Hematopoietic multipotent progenitor cell treated with erythropoietin and hydrocortisone succinate and interleukin-3 and kit ligand, for 4 days (in vitro differentiated cells): ENCODE measurements at regions not wholly inside any gene's neighbourhood (a gene's known extent, or its start where the extent isn't known, plus 50 kb on each side); places are given as distances from the start of the nearest gene placed in this dataset.
"Not testable (repeated sequence)": the region's sequence is repeated elsewhere in the genome, so short reads cannot be mapped to it uniquely, and the experiment has no call there.

Experiments used
- DNase-seq: peaks from one replicate; pipeline ENCODE4 v3.0.0-alpha.2; 2015

DNA sequence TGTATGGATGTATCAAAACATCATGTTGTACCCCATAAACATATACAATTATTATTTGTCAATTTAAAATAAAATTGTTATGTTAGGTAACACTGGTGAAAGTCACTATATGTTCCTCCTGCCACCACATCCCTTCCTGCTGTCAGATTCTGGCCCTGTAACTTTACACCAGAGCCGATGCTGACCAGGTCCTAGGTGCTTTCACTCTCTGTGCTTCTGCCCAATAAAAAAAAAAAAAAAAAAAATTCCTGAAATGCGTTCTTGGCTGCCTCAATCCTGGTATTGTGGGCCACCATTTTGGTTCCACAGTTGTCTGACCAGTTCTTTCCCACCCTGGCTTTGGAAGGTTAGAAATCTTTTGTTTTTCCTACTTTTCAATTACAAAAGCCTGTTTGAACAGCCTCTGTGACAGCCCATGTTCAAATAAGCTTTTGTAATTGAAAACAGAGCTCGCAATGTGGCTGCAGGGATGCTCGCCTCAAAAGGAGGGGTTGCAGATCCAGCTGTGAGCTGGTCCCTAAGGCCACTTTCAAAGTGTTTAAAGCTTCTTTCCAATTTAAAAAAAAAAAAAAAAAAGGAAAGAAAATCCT lies 831.0 kb upstream of the EEF2KMT start:
- DNase-seq = no peak

DNA sequence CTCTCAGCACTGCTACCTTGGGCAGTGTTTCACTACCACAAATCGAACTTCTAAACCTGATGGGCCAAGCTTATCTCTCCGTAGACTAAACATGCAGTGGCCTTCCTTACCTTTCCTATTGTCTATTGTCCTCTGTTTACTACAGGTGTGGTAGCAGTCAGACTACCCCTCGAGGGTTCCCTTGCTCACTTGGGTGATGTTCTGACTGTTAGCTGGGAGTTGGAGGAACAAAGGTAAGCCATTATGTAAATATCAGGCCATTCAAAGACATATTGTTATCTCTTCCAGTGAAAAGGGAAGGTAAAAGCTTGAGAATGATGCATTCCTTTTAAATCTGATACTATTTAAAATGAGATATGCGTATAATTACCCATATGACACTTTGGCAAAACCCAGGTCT lies 828.3 kb upstream of the EEF2KMT start:
- DNase-seq = no peak

DNA sequence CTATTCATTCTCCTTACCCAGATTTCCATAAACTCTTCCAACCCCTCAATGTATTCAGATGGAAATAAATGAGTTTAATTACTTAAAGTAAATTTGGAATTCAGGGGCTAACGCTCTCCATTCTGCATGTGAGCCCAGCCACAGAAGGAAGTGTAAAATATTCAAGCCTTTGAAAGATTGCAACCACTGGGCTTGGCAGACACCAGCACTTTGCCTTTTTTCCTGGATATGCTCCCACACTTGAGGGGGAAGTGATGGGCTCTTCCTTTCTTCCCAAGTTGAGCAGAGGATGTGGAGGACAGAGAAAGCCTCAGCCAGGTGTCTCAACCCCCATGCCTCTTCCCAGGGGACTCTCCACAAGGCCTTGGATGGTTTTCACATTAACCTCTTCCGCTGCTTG lies 825.1 kb upstream of the EEF2KMT start:
- DNase-seq = no peak

DNA sequence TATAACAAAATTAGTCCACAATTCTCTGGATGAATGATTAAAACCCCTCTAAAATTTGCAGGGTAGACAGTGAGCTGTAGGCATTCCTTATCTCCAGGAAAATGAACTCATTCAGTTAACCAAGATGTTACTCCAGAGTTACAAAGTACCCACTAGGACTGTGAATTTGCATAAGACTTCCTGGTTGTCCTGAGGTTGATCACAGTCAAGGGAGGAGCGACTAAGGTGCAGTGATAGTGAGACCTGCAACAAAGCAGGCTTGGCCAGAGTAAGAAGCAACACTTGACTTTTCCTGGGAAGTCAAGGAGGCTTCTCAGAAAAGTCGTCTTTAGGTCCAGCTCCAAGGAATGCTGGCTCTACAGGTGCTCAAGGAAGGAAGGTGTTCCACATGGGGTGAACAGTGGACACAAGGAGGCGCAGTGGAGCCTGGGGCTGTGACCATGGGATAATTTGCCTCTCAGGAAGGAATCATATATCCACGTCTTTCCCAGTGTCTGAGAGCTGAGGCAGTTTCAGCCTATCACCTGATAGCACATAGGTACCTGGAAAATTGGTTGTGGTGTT lies 821.1 kb upstream of the EEF2KMT start:
- no peak for DNase-seq

DNA sequence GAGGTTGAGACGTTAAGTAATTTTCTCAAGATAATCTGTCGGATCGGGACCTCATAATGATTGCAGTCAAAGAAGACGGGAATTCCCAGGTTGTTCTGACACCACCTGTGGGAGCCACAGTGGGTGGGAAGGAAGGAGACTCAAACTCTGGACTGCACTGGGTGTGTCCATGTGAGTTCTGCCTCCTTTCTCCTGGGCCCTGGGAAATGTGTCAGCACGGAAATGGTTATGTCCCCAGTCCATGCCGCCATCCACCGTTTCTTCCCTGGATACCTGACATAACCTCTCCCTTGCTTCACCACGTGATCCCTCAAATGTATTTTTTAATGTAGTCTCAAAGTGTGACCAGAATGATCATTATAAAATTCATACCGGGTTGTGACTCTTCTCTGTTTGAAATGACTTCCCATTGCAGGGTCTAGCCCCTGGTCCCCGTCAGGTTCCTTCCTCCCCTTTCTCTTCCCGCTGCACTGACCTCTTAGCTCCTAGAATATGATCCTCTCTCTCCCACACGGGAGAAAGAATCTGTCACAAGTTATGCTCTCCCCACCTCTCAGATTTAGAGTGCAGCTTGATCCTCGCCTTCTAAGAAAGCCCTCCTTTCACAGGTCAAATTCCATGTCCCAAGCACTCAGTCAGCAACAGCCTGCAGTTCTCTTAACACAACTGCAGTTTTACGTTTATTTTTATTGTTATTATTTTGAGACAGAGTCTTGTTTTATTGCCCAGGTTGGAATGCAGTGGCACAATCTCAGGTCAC lies 820.0 kb upstream of the EEF2KMT start:
- DNase-seq = no peak

DNA sequence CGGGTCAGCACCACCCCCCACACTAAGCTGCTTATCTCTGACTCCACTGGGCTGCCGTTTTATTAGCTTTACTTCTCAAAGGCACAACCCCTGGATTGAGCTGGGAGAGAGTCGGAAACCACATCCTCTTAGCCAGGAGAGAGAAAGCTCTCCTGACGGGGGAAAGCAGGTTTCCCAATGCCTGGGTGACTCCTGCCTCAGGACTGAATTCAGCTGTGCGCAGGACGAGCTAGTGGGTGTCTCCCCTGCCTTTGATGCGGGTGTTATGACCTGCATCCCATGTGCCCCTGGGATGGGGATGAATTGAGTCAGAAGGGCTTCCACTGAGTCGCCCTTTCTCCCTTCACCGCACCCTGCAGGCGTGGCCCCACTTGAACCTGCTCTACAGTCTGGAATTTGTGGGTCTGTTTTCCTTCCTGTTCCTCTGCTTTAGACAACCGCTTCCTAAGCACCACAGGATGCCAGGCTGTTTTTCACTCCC lies 819.2 kb upstream of the EEF2KMT start:
- DNase-seq = no peak

DNA sequence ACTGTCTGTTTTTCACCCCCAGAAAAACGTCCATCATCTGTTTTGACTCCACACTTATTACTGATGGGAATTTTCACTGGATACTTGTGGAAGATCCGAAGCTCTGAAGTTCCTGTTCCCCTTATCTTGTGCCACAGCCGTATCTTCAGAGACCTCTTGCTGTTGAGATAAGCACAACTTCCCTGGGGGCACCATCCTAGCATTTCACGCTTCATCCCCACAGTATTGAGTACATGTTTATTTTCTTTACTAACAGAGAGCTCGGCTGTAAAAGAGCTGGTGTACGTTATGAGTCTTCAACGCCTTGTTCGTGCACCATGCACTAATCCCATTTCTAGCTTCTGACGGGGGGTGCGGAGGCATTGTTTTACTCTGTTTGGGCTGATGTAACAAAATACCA lies 813.6 kb upstream of the EEF2KMT start:
- DNase-seq = no peak

DNA sequence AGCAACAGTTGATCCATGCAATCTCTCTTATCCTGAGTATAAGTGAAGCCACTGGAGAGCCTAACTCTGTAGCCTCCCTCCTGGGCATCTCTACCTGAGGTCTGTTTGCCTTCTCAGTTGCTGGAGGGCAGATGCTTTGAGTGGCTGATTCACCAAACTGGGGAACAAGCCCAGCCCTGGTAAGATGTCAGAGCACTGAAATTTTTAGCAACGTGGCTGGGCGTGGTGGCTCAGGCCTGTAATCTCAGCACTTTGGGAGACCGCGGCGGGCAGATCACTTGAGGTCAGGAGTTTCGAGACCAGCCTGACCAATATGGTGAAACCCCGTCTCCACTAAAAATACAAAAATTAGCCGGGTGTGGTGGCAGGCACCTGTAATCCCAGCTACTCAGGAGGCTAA lies 812.0 kb upstream of the EEF2KMT start:
- DNase-seq = not testable (repeated sequence)

DNA sequence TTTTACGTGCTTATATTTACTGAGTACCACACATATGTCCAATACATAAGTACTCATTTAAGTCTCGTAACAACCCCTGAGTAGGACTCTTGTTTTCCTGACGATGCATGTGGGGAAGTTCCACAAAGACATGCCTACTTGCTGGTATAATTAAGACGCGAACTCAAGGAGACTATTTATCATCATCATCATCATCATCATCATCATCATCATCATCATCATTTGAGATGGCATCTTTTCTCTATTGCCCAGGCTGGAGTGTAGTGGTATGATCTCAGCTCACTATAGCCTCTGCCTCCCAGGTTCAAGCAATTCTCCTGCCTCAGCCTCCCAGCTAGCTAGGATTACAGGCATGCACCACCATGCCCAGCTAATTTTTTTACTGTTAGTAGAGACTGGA lies 809.9 kb upstream of the EEF2KMT start:
- DNase-seq = no peak

DNA sequence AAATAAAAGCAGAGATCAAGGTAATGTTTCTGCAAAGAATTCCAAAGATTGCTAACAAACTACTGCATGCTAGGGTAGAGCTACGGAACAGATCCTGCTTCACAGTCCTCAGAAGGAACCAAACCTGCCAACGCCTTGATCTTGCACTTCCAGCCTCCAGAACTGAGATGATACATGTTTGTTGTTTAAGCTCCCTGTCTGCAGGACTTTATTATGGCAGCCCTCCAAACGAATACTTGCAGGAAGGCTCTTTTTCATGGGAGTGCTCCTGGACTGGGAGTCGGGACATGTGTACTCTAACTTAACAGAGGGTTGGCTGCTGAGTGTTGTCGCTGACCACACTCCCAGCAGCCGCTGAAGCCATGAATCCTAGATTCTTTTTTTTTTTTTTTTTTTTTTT lies 808.8 kb upstream of the EEF2KMT start:
- no peak for DNase-seq

DNA sequence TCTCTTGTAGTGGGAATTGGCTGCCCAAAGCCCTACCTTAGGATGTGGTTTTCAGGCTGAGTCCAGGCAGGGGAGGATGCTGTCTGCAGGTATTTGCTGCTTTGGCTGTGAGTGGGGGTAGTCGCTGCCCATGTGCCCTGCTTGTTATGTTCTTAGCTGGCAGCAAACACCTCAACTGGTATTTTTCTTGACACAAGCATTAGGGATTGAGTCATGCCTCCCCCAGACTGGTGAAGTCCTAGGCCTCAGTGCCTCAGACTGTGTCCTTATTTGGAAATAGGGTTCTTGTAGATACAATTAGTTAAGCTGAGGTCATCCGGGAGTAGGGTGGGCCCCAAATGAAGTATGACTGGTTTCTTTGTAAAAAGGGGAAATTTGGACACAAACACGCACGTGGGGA lies 808.3 kb upstream of the EEF2KMT start:
- DNase-seq = no peak

DNA sequence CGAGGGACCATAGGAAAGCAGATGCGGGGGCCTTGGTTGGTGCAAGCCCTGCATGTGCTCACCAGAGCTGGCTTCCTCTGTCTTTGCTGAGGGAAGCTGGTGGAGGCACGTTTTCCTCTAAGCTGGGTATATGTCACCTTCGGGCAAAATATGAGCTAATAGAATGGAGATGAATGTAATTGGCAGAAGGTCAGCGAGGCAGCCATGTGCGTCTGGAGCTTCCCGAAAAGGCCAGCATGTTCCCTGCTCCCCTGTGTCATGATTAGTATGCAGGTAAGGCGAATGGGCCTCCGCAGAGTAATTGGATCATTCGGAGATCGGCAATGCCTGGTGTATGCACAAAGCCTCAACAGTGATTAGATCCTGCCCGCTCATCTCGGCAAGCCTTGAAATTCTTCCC lies 806.2 kb upstream of the EEF2KMT start:
- DNase-seq = no peak

DNA sequence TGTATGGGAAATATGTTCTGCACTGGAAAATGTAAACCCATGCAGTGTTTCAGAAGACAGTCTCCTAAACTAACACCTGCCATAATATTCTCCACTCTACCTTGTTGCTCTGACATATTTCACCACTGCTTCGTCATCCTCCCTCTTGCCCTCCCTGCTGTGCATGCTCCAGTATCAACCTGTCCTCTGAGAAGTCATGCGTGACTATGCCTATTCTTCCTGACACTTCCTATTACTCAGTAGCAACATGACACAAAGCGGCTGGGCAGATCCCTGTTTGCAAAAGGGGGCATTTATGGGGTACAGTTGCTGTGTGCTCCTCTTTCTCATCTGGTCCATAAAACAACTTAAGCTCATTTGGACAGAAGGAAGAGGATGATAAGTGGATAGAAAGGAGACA lies 805.6 kb upstream of the EEF2KMT start:
- DNase-seq = no peak

DNA sequence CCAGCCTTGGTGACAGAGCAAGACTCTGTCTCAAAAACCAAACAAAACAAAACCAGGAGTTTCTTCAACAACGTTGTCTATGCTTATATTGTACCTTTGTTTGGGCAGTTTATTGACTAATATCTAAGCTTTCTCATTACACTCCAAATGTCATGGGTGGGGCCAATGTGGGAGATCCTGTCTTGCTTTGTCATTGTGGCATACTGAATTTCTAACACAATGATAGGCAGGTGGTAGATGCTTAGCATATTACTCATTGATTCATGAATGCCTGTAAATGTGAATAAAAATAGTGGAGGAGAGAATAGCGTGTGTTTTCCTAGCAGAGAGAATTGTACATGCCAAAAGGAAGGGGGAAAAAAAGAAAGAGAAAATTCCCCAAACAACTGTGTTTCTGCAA lies 802.5 kb upstream of the EEF2KMT start:
- no peak for DNase-seq

DNA sequence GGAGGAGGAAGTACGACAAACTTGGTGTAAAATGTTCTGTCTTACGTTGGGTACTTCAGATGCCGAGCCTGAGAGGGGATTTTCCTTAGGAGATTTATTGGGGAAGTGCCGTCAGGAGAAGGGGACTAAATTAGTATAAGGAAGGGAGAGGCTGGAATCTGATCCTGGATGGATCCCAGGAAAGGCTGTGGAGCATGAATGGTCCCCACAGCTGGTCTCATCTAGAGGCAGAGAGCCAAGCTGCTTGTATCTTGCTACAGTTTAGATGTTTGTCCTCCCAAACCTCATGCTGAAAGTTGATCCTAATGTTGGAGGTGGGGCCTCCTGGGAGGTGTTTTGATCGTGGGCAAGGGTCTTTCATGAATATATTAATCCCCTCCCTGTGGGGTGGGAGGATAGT lies 798.4 kb upstream of the EEF2KMT start:
- DNase-seq = no peak

DNA sequence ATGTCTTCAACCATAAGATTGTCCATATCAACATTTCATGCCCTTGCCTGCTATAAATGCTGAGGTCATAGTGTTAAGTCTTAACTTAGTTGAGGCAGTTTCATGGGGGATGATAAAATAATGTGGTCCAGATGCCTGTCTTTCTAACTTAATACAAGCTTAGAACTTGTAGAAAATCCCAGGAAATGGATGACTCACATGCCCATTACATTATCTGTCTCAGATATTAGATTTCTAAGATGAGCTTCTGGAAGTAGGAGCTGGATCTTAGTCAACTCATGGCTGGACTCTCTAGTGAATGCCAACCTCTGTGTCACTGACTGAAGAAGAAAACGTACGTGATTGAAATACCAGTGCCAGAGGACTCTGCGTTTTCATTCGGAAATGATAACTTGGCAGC lies 797.5 kb upstream of the EEF2KMT start:
- no peak for DNase-seq

DNA sequence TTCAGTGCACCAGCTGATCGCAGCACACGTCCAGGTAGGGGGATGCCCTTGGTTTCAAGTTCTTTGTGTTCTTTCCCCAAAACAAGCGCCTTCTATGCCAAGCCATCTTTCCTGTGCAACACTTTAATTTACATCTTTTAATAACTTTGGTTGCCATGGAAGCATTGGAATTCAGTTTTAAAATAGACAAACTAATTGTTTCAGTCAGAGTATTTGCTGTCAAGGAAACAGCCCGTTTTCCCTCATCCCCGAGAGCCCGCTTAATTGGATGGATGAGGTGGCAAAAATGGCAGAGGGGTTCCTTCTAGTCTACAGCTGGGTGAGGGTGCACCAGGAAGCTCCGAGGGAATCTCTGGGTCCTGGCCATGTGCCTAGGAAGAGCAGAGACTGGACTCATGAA lies 793.7 kb upstream of the EEF2KMT start:
- no peak for DNase-seq

DNA sequence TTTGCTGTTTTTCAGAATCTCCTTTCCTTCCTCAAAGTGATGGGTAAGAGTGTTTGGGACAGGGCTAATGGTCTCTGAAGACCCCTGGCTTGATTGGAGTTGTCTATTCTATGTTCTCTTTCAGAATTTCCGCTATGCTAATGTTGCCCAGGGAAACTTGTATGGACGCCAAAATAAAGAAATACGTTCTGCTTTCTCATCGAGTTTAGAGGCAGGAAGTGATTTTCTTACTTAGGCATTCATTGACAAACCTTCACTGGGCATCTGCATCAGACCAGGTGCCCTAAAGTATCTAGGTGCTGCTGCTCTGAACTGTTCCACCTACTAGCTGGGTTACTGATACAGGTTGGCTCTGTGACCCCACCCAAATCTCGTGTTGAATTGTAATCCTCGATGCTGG lies 787.9 kb upstream of the EEF2KMT start:
- no peak for DNase-seq

DNA sequence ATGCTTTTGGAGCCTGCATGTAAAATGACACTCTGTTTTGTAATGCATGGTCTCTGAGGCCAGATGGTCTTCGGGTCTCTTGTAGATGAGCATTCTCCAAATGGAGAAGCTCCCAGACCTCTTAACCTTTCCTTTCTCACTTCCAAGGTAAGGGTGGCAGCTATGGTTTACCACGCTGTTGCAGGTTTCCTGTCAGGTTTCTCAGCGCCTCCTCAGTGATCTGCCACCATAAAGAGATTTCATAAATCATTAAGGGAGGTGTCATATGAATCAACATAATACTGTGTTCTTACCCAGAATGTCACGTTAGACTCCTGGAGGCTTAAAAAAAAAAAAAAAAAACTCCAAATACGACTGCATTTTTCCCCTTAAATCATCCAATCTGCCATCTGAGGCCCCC lies 787.4 kb upstream of the EEF2KMT start:
- DNase-seq = no peak

DNA sequence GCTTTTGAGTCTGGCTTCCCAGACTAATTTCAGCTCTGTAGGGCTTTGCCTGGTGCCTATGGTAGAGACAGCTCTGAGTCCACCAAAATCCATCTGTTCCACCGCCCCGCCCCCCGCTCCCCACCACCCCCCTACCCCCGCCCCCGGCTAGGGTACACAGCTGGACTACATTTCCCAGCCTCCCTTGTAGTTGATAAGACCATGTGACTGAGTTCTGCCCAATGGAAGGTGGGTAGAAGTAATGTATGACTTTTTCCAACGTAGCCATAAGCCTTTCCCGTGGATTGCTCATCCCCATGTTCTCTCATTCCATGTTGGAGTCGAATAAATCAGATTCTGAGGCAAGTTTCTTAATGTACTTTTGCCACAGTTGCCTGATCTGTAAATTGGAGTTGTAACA lies 786.7 kb upstream of the EEF2KMT start:
- DNase-seq = no peak

DNA sequence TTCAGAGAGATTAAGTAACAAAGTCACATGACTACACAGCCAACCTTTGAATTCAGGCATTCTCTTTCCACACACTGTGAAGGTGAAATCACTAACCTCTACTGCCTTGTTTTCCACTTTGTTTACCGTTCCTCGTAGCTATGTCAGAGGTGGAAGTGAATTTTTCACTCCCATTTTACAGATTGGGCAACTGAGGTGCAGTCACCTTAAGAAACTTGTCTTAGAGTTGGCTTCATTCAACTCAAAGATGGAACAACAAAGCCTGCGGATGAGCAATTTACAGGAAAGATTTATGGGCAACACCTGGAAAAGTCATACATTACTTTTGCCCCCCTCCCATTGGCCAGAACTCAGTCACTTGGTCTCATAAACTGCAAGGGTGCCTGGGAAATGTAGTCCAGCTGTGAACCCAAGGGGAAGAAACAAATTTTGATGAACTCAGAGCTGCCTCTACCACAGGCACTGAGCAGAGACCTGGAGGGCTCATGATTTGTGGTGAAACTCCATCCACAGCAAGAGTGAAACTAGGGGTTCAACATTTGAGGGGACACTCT lies 784.6 kb upstream of the EEF2KMT start:
- DNase-seq = no peak

DNA sequence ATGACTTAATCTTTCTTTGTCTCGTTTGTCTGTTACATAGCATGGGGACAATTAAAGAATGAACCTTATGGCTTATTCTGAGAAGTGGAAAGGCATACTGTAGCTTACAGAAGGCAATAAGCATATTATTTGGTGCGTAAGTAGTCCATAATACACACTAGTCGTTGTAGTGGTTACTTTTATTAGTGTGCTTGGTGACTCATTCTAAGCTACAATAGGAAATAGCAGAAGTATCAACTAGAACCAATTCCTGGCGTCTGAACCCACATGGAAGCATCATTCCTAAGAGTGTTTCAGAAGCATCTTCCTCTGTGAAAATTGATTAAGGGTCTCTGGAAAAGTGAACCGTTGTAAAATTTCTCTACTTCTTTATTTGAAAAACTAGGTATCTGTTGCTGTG lies 777.8 kb upstream of the EEF2KMT start:
- DNase-seq = no peak

DNA sequence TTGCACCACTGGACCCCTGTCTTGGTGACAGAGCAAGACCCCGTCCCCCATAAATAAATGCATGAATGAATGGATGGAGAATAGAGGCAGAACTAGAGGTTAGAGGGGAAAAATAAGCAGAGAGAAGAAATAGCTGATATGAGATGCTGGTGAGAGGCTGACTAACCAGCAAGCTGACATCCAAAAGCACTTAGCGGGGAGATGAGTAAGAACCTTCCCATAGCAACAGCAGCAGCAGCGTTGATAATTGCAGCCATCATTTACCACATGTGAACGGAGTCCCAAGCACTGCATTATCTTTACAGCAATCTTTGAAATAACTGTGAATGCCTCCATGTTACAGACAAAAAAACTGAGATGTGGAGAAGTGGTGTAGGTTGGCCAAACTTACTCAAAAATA lies 777.3 kb upstream of the EEF2KMT start:
- no peak for DNase-seq

DNA sequence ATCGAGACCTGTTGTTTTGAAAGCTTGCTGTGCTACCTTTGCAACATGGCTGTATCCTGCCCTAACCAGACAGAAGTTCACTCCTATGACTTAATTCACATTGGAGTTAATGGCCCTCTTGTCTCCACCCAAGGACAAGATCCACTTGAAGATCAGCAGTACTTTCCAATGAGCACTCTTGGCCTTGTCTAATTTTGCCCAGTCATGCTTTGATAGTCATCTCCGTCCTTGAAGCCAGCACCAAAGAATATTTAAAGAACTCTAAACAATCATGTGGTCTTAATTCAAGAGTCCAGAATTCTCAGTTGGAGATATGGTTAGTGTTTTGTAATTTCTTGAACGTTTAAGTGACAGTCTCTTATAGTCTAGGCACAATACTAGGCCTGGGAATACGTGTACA lies 775.6 kb upstream of the EEF2KMT start:
- DNase-seq = no peak
